ENCODE measurements at regions not wholly inside any gene's neighbourhood (a gene's known extent, or its start where the extent isn't known, plus 50 kb on each side); places are given as distances from the start of the nearest gene placed in this dataset.

- no peak for TF ChIP-seq CTCF (conservative IDR thresholded peaks at IDR 0.05; ENCODE audit: low read length)
- no peak for DNase-seq (ENCODE audit: low read depth)
- H3K4me3 ChIP-seq (ENCODE audit: low read length), result no peak overlapping the region
These were observed 526.8 kb downstream of the XIRP2 start for GRCh38 chr2:167415068-167415467.

- TF ChIP-seq CTCF (conservative IDR thresholded peaks at IDR 0.05; ENCODE audit: low read length), result no peak
- no peak for DNase-seq (ENCODE audit: low read depth)
- no peak overlapping the region for H3K4me3 ChIP-seq (ENCODE audit: low read length)
These were observed 523.1 kb downstream of the XIRP2 start for GRCh38 chr2:167411367-167411766.

- DNase-seq (ENCODE audit: low read depth), result no peak
These were observed 518.3 kb downstream of the XIRP2 start for GRCh38 chr2:167406558-167406957.

GRCh38 chr2:167404627-167405284 is 516.5 kb downstream of the XIRP2 start:
- no peak for TF ChIP-seq CTCF (conservative IDR thresholded peaks at IDR 0.05; ENCODE audit: low read length)
- no peak for DNase-seq (ENCODE audit: low read depth)
- H3K4me3 ChIP-seq (ENCODE audit: low read length), result no peak overlapping the region

More at GRCh38 chr2:167406558-167406957, 518.3 kb downstream of the XIRP2 start:
- H3K4me3 ChIP-seq (ENCODE audit: low read length), result no peak overlapping the region
- TF ChIP-seq CTCF (conservative IDR thresholded peaks at IDR 0.05; ENCODE audit: low read length), result no peak

- no peak for TF ChIP-seq CTCF (conservative IDR thresholded peaks at IDR 0.05; ENCODE audit: low read length)
- no peak overlapping the region for H3K4me3 ChIP-seq (ENCODE audit: low read length)
These were observed 513.0 kb downstream of the XIRP2 start for GRCh38 chr2:167401309-167401708.

GRCh38 chr2:167400546-167400945 is 512.3 kb downstream of the XIRP2 start:
- no peak for TF ChIP-seq CTCF (conservative IDR thresholded peaks at IDR 0.05; ENCODE audit: low read length)

More at GRCh38 chr2:167401309-167401708, 513.0 kb downstream of the XIRP2 start:
- DNase-seq (ENCODE audit: low read depth), result no peak

GRCh38 chr2:167398873-167399272 is 510.6 kb downstream of the XIRP2 start:
- H3K4me3 ChIP-seq (ENCODE audit: low read length), result no peak overlapping the region
- no peak for TF ChIP-seq CTCF (conservative IDR thresholded peaks at IDR 0.05; ENCODE audit: low read length)
- no peak for DNase-seq (ENCODE audit: low read depth)

More at GRCh38 chr2:167400546-167400945, 512.3 kb downstream of the XIRP2 start:
- DNase-seq (ENCODE audit: low read depth), result no peak
- H3K4me3 ChIP-seq (ENCODE audit: low read length), result no peak overlapping the region

All from AG10803 (cell line).